ENCODE measurements at regions not wholly inside any gene's neighbourhood (a gene's known extent, or its start where the extent isn't known, plus 50 kb on each side); places are given as distances from the start of the nearest gene placed in this dataset.
A peak's percentile ranks its signal among the peaks of the same experiment; 100 is the strongest.

DNA sequence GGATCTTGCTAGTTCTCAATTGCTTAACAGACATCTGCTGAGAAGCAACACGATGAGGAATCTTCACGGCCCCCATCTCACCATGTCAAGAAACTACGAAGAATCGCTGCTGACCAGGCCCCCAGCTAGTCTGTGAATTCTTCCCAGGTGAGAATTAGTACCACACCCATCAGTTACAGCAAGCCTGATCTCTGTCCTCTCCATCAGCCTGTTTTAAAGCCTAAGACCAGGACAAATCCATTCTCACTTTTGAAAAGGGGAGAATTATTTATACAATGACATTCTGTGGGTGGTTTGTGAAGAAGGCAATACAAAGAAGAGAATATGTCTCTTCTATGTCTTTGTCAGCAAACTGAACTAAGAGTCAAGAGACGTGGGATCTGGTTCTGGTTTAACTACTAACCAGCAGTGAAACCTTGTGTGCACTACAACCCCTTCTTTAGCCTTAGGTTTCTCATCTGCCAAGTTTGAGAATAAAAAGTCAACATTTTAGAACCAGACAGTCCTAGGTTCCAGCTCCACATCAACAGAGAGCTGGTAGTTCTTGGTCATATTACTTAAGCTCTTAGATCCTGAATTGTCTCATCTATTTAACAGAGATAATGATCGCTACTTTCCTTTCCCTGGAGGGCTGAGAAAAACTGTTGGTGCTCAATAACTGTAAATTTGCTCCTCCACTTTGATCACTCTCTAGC, 160.4 kb upstream of the RORA start:
- H3K4me3 ChIP-seq (ENCODE audit: low read depth, low read length), result no peak overlapping the region
- TF ChIP-seq, protein P1, sequence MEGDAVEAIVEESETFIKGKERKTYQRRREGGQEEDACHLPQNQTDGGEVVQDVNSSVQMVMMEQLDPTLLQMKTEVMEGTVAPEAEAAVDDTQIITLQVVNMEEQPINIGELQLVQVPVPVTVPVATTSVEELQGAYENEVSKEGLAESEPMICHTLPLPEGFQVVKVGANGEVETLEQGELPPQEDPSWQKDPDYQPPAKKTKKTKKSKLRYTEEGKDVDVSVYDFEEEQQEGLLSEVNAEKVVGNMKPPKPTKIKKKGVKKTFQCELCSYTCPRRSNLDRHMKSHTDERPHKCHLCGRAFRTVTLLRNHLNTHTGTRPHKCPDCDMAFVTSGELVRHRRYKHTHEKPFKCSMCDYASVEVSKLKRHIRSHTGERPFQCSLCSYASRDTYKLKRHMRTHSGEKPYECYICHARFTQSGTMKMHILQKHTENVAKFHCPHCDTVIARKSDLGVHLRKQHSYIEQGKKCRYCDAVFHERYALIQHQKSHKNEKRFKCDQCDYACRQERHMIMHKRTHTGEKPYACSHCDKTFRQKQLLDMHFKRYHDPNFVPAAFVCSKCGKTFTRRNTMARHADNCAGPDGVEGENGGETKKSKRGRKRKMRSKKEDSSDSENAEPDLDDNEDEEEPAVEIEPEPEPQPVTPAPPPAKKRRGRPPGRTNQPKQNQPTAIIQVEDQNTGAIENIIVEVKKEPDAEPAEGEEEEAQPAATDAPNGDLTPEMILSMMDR (IDR thresholded peaks at IDR 0.05; ENCODE audit: control insufficient read depth, extremely low read depth, insufficient read depth), result no peak
- peak; percentile 50 for DNase-seq (ENCODE audit: low read depth)

DNA sequence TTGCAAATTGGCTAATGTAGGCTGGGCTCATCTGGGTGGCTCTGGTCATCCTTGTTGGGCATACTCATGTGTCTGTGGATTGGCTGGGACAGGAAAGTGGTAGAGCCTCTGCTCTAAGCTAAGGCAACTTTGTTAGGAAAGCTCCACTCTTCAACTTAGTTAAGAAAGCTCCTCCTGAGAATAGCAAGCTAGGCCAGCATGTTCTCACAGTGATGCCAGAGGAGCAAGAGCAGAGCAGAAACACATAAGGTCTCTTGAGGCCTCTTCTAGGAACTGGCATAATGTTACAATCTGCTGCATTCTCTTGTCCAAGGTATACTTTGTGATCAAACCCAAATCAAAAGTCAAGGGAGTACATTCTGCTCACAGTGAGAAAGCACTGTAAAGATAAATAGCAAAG, 158.6 kb upstream of the RORA start:
- TF ChIP-seq, protein P1 (IDR thresholded peaks at IDR 0.05; ENCODE audit: control insufficient read depth, extremely low read depth, insufficient read depth), result no peak

DNA sequence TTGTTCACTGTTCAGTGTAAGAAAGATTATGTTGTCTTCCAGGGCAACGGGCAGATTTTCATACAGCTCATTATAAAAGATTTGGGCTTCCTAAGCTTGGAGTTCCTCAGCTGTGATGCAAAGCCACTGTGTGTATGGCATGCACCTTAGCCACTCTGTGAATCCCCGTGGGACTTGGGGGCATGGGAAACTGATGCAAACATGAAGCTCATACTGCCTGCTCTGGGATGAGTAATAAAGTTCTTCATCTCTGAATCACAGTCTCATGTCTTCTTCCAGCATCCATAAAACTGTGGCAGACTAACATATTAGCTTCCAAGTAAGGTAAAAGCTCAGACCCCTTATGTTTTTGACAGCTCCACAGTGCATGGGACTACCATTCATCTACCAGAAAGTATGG, 154.3 kb upstream of the RORA start:
- no peak for DNase-seq (ENCODE audit: low read depth)
- TF ChIP-seq, protein P1 (IDR thresholded peaks at IDR 0.05; ENCODE audit: control insufficient read depth, extremely low read depth, insufficient read depth), result no peak
- H3K4me3 ChIP-seq (ENCODE audit: low read depth, low read length), result no peak overlapping the region

More for the DNA sequence above, 158.6 kb upstream of the RORA start:
- DNase-seq (ENCODE audit: low read depth), result no peak
- H3K4me3 ChIP-seq (ENCODE audit: low read depth, low read length), result no peak overlapping the region

DNA sequence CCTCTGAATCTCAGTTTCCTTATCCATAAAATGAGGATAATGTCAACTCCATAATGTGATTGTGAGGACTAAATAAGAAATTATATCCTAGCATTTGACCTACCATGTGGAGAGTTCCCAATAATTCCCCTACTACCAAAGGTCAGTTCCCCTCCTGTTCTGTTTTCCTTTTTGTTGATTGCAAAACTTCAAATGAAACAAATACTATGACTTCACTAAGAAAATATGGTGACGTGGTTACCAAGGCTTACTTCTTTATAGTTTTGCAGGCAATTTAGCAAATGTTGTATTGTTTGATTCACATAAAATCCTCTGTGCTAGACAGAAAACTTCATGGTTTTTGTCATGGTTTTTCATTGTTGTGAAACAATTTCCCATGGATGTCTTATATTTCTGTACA, 153.8 kb upstream of the RORA start:
- no peak overlapping the region for H3K4me3 ChIP-seq (ENCODE audit: low read depth, low read length)
- TF ChIP-seq, protein P1 (IDR thresholded peaks at IDR 0.05; ENCODE audit: control insufficient read depth, extremely low read depth, insufficient read depth), result no peak
- DNase-seq (ENCODE audit: low read depth), result no peak

DNA sequence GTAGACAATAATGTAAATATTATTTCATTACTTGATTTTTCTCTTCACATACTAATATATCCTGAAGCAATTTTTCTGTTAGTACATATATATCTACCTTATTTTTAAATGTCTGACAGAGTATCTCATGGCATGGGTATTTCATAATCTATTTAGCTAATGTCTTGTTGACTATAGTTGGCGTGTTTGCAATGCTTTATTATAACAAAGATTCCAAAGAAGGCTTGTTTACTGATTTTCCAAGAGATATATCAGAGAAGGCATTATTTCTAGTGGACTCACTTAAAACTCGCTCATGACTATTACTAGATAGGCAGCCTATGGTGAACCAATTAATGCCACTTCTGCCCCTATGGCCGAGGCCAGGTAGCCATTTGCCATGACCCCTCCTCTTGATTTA, 152.4 kb upstream of the RORA start:
- TF ChIP-seq, protein P1 (IDR thresholded peaks at IDR 0.05; ENCODE audit: control insufficient read depth, extremely low read depth, insufficient read depth), result no peak
- DNase-seq (ENCODE audit: low read depth), result no peak
- H3K4me3 ChIP-seq (ENCODE audit: low read depth, low read length), result no peak overlapping the region

DNA sequence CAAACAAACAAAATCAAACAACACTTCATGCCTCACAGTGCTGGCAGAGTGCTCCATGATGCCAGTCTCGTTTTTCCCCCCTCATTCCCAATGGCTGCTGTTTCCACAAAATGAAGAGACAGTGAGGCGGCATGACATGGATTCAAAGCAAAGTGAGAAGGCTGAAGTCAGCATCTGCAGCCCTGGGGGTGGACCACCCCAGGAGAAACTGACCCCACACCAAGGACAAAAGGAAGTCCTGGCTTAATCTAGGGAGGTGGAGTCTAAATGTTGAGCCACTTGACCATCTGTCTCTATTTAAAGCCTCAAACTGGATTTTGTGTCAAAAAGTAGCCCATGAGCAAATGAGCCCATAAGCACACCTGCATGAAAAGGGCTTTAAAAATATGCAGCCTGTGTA, 151.2 kb upstream of the RORA start:
- H3K4me3 ChIP-seq (ENCODE audit: low read depth, low read length), result no peak overlapping the region
- no peak for DNase-seq (ENCODE audit: low read depth)
- TF ChIP-seq, protein P1 (IDR thresholded peaks at IDR 0.05; ENCODE audit: control insufficient read depth, extremely low read depth, insufficient read depth), result no peak

DNA sequence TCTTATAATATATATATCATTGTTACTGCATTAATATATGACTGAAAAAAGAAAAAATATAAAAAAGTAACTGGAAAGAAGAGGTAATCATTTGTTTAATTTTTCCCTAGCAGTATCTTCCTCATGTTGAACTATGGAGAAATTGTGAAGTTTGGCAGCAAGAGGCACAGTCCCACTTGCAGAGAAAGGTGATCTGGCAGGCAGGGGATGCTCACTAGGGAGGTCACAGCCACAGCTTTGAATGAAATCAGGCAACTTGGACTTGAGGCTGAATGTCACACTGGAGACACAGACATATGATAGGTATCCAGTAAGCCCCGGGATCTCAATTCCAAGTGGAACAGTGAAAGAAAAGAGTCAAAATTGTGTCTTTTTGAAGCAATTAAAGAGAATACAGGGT, 149.9 kb upstream of the RORA start:
- TF ChIP-seq, protein P1 (IDR thresholded peaks at IDR 0.05; ENCODE audit: control insufficient read depth, extremely low read depth, insufficient read depth), result no peak
- H3K4me3 ChIP-seq (ENCODE audit: low read depth, low read length), result no peak overlapping the region
- no peak for DNase-seq (ENCODE audit: low read depth)
